ENCODE measurements at regions not wholly inside any gene's neighbourhood (a gene's known extent, or its start where the extent isn't known, plus 50 kb on each side); places are given as distances from the start of the nearest gene placed in this dataset.

DNA sequence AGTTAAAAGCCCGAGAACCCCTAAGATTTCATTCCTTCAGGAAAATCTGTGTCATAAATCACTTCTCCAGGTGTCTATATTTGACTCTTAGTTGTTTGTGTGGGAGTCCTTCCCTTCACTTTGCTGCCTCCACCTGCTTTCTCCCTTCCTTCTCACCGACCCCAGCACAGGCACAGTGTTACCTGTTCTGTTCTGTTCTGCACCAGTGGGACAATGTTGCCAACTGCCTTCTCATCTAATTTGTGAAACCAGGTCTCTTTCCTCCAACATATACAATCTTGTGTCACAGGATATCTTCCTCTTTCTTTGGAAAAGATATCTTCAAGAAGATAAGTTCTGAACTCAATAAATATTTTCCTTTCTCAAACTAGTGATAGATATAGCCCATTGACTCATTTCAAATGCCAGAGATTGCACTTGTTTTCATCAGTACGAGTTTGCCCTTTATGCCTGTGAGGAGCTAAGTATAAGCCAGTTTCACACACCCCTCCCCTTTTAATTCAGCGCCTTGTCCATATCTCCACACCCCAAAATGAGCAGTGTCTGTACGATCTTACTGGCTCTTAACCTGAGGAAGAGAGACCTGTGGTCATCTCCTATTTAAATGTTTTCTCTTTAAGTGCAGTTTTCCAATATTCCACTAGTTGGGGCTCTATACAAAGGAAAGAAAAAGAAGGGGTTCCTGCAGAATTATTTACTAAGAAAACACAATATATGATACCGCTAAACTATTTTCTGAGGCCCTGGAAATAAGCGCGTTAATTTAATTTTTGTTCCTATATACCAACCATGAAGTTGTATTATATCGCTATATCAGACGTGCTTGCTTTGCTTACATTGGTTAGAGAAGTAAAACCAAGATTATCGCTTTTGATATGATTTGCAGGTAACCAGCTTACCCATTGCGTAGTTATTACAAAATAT lies 81.6 kb upstream of the PREP start:
- TF ChIP-seq, protein P1, sequence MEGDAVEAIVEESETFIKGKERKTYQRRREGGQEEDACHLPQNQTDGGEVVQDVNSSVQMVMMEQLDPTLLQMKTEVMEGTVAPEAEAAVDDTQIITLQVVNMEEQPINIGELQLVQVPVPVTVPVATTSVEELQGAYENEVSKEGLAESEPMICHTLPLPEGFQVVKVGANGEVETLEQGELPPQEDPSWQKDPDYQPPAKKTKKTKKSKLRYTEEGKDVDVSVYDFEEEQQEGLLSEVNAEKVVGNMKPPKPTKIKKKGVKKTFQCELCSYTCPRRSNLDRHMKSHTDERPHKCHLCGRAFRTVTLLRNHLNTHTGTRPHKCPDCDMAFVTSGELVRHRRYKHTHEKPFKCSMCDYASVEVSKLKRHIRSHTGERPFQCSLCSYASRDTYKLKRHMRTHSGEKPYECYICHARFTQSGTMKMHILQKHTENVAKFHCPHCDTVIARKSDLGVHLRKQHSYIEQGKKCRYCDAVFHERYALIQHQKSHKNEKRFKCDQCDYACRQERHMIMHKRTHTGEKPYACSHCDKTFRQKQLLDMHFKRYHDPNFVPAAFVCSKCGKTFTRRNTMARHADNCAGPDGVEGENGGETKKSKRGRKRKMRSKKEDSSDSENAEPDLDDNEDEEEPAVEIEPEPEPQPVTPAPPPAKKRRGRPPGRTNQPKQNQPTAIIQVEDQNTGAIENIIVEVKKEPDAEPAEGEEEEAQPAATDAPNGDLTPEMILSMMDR (conservative IDR thresholded peaks at IDR 0.05; ENCODE audit: low read length) = peak; percentile 98
- TF ChIP-seq EZH2phosphoT487 (IDR thresholded peaks at IDR 0.05; ENCODE audit: borderline replicate concordance, low read depth, low read length) = no peak

Data from OCI-LY7 (cell line).